Thyroid gland (tissue), 4 donors: ENCODE measurements at regions not wholly inside any gene's neighbourhood (a gene's known extent, or its start where the extent isn't known, plus 50 kb on each side); places are given as distances from the start of the nearest gene placed in this dataset.

ENCODE experiments used
- POLR2A ChIP-seq, 2 donors: fragments of 450-650 bp; IDR thresholded peaks; one replicate each; pipeline ENCODE4 v1.6.1; 2017; ENCODE audit warnings: antibody characterized with exemption in 2 of 2, mild to moderate bottlenecking in 2 of 2, moderate library complexity in 1 of 2
- TF ChIP-seq, protein P1 (sequence below), 6 experiments: fragments of 200-600 bp in 3 of 6; fragments of 450-650 bp in 3 of 6; sonication (generic) in 3 of 6; IDR thresholded peaks; one replicate each; pipeline ENCODE4 v1.5.1; 2016 to 2019; ENCODE audit warnings: antibody characterized with exemption in 6 of 6, mild to moderate bottlenecking in 2 of 6, inconsistent platforms in 1 of 6, moderate library complexity in 1 of 6

GRCh38 chr4:13877626-13878025 lies 250.1 kb upstream of the BOD1L1 start:
- TF ChIP-seq, protein P1, sequence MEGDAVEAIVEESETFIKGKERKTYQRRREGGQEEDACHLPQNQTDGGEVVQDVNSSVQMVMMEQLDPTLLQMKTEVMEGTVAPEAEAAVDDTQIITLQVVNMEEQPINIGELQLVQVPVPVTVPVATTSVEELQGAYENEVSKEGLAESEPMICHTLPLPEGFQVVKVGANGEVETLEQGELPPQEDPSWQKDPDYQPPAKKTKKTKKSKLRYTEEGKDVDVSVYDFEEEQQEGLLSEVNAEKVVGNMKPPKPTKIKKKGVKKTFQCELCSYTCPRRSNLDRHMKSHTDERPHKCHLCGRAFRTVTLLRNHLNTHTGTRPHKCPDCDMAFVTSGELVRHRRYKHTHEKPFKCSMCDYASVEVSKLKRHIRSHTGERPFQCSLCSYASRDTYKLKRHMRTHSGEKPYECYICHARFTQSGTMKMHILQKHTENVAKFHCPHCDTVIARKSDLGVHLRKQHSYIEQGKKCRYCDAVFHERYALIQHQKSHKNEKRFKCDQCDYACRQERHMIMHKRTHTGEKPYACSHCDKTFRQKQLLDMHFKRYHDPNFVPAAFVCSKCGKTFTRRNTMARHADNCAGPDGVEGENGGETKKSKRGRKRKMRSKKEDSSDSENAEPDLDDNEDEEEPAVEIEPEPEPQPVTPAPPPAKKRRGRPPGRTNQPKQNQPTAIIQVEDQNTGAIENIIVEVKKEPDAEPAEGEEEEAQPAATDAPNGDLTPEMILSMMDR (IDR thresholded peaks at IDR 0.05) = no peak
- no peak for TF ChIP-seq POLR2A (IDR thresholded peaks at IDR 0.05)
